ENCODE measurements at regions not wholly inside any gene's neighbourhood (a gene's known extent, or its start where the extent isn't known, plus 50 kb on each side); places are given as distances from the start of the nearest gene placed in this dataset.

DNA sequence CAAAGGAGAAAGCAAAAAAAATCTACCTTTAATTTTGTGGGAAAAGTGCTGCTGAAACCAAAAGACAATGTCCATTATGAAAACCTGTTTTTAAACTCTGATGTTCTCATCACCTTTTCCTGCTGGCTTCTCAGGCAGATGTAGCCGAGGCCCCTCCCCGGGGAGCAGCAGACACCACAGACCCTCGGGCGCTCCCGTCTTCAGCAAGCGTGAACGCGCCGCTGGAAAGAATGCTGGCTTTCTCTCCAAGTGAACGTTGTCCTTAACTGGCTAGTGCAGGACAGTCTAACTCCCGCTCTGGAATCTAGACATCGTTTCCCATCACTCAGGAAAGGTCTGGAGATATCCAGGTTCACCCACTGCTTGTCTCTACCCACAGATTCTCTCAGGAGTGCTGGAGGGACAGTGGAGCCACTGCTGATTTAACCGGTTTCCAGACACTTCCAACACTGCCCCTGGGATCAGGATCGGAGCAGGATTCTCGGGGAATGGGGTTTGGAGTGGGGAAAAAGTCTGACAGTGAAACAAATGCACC lies 211.2 kb downstream of the RBFOX3 start:
- intact Hi-C loops (cut with DNase I), result no loop called here
- H3K9ac ChIP-seq (ENCODE audit: low read depth in 2 of 2, low read length in 2 of 2), result no peak overlapping the region
- DNase-seq, result no peak
- no peaks in the 10 kb centered on the region for H3K9me3 ChIP-seq
- H3K4me3 ChIP-seq, result no peak overlapping the region
- no peak overlapping the region for H3K27ac ChIP-seq
- no peaks in the 10 kb centered on the region for H3K36me3 ChIP-seq
- peaks cover 8% of the 10 kb centered on the region for H3K27me3 ChIP-seq
- TF ChIP-seq, protein P1, sequence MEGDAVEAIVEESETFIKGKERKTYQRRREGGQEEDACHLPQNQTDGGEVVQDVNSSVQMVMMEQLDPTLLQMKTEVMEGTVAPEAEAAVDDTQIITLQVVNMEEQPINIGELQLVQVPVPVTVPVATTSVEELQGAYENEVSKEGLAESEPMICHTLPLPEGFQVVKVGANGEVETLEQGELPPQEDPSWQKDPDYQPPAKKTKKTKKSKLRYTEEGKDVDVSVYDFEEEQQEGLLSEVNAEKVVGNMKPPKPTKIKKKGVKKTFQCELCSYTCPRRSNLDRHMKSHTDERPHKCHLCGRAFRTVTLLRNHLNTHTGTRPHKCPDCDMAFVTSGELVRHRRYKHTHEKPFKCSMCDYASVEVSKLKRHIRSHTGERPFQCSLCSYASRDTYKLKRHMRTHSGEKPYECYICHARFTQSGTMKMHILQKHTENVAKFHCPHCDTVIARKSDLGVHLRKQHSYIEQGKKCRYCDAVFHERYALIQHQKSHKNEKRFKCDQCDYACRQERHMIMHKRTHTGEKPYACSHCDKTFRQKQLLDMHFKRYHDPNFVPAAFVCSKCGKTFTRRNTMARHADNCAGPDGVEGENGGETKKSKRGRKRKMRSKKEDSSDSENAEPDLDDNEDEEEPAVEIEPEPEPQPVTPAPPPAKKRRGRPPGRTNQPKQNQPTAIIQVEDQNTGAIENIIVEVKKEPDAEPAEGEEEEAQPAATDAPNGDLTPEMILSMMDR (IDR thresholded peaks at IDR 0.05), result no peak
- H3K4me1 ChIP-seq, result no peaks in the 10 kb centered on the region

DNA sequence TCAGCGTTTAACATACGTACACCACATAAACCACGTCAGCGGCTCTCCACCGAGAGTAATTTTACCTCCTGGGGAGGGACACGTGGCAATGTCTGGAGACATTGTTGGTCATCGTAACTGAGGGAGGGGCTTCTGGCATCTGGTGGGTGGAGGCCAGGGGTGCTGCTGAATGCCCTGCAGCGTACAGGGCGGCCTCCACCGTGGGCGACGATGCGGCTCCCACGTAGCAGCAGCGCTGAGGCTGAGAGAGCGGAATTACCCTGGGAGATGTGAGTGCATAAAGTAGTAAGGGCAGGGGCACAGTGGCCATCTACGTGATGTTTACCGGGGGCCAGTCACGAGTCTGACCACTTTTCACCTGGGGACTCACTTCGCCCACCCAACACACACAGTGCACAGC lies 212.4 kb downstream of the RBFOX3 start:
- H3K9me3 ChIP-seq, result no peaks in the 10 kb centered on the region
- no peak overlapping the region for H3K4me3 ChIP-seq
- intact Hi-C loops (cut with DNase I), result no loop called here
- H3K36me3 ChIP-seq, result no peaks in the 10 kb centered on the region
- TF ChIP-seq, protein P1 (IDR thresholded peaks at IDR 0.05), result no peak
- no peaks in the 10 kb centered on the region for H3K4me1 ChIP-seq
- peaks cover 8% of the 10 kb centered on the region for H3K27me3 ChIP-seq
- H3K9ac ChIP-seq (ENCODE audit: low read depth in 2 of 2, low read length in 2 of 2), result no peak overlapping the region
- DNase-seq, result no peak
- H3K27ac ChIP-seq, result no peak overlapping the region

DNA sequence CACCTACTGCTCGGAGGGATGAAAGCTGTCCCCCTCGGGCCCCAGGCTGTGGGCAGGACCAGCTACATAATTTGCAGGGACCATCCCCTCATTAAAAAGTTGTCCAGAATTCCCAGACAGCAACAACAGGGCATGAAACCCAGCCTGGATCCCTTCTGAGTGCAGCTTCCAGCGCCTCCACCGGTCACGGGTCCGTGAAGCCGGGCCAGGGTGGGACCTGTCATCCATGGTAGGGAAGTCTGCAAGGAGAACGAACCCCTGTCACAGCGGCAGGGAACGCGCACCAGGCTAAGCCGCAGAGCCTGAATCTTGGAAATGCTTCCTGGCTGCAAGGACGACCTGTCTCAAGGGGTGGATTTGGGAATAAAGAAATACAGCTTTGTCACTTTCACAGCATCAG lies 214.2 kb downstream of the RBFOX3 start:
- Histone ChIP-seq H3K27me3 (peaks cover 8% of the 10 kb centered on the region), H3K27ac (no peak overlapping the region), H3K4me3 (no peak overlapping the region), H3K9me3 (no peaks in the 10 kb centered on the region), H3K36me3 (no peaks in the 10 kb centered on the region), H3K9ac (ENCODE audit: low read depth in 2 of 2, low read length in 2 of 2) (no peak overlapping the region), H3K4me1 (no peaks in the 10 kb centered on the region)
- TF ChIP-seq, protein P1 (IDR thresholded peaks at IDR 0.05), result no peak
- intact Hi-C loops (cut with DNase I), result no loop called here
- no peak for DNase-seq

DNA sequence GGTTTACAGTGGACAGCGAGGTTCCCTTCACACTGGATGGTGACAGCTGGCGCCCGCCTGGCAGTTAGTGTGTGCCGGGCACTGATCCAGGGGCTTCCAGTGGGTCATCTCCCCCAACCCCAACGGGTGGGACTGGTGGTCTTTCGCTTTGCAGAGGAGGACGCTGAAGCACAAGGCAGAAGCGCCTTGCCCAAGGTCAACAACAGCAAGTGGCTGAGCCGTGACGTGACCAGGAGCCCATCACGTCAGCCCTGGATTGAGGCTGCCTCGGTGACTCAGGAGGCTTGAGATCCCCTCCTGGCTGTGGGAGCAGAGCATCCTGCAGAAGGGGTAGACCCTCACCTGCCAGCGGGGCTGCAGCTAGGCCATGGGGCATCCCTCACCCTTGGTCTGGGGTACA lies 215.3 kb downstream of the RBFOX3 start:
- H3K4me3 ChIP-seq, result no peak overlapping the region
- H3K27me3 ChIP-seq, result peaks cover 17% of the 10 kb centered on the region
- intact Hi-C loops (cut with DNase I), result no loop called here
- no peaks in the 10 kb centered on the region for H3K4me1 ChIP-seq
- TF ChIP-seq, protein P1 (IDR thresholded peaks at IDR 0.05), result no peak
- no peak overlapping the region for H3K27ac ChIP-seq
- H3K36me3 ChIP-seq, result no peaks in the 10 kb centered on the region
- no peak for DNase-seq
- H3K9ac ChIP-seq (ENCODE audit: low read depth in 2 of 2, low read length in 2 of 2), result no peak overlapping the region
- H3K9me3 ChIP-seq, result no peaks in the 10 kb centered on the region

DNA sequence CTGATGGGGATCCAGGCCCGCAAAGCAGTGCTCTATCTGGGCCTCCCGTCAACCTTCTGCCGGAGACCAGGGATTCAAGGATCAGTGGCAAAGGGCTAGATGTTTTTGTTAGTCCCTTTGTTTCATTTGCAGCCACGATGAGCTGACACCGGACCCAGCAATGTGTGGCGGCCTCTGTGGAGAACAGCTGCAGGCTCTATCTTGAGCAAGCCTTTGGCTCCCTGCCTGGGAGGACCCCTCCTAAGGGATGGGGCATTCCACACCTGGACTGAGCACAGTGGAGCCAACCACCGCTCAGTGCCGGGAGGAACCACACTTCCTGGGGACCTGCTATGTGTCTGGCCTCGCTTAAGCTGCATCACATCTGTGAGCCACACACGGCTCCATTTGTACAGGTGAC lies 215.8 kb downstream of the RBFOX3 start:
- intact Hi-C loops (cut with DNase I), result no loop called here
- no peaks in the 10 kb centered on the region for H3K36me3 ChIP-seq
- H3K9me3 ChIP-seq, result no peaks in the 10 kb centered on the region
- H3K27ac ChIP-seq, result no peak overlapping the region
- DNase-seq, result no peak
- H3K9ac ChIP-seq (ENCODE audit: low read depth in 2 of 2, low read length in 2 of 2), result no peak overlapping the region
- no peaks in the 10 kb centered on the region for H3K4me1 ChIP-seq
- H3K27me3 ChIP-seq, result peaks cover 13% of the 10 kb centered on the region
- TF ChIP-seq, protein P1 (IDR thresholded peaks at IDR 0.05), result no peak
- H3K4me3 ChIP-seq, result no peak overlapping the region
